ENCODE measurements at regions not wholly inside any gene's neighbourhood (a gene's known extent, or its start where the extent isn't known, plus 50 kb on each side); places are given as distances from the start of the nearest gene placed in this dataset.

DNA sequence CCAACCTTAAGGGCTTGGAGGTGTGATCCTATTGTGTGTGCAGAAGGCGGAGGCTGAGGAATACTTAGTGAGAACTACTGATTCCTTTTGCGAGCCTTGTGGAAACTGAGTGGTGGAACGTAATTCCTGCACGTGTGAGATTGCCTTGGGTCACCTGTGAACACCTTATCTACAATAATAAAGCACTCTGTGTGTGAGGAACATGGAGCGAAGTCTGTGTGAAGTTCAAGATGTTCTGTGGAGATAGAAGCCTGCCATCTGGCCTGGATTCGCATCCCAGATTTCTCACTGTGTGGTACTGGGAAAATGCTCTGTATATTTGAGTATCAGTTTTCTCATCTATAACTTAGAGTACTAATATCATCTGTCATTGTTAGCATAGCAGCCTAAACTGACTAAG lies 179.5 kb upstream of the PDZRN3 start:
- Histone ChIP-seq H3K4me2 (ENCODE audit: low read depth, low read length) (no peak overlapping the region), H3K27ac (ENCODE audit: low read length) (no peak overlapping the region), H3K36me3 (replicated peaks; ENCODE audit: insufficient read depth, low read length) (no peaks in the 10 kb centered on the region), H3K79me2 (ENCODE audit: low read length) (no peaks in the 10 kb centered on the region), H3K4me3 (ENCODE audit: low read length) (no peak overlapping the region), H3K9ac (ENCODE audit: low read length) (no peak overlapping the region), H3K27me3 (replicated peaks; ENCODE audit: insufficient read depth, low read length) (no peaks in the 10 kb centered on the region), H3K4me1 (ENCODE audit: low read length) (no peaks in the 10 kb centered on the region), H4K20me1 (ENCODE audit: insufficient read depth, low read length) (no peaks in the 10 kb centered on the region), H2AFZ (ENCODE audit: low read length) (no peak overlapping the region), H3K9me3 (replicated peaks; ENCODE audit: insufficient read depth, low read length) (no peaks in the 10 kb centered on the region), H3F3A (ENCODE audit: insufficient read depth, low read length) (no peaks in the 10 kb centered on the region), H3K9me2 (replicated peaks; ENCODE audit: insufficient read depth, low read length) (no peaks in the 10 kb centered on the region)
- DNase-seq: no peak
- TF ChIP-seq EZH2 (optimal IDR thresholded peaks at IDR 0.05; ENCODE audit: low read depth, low read length): no peak
- TF ChIP-seq, protein P1, sequence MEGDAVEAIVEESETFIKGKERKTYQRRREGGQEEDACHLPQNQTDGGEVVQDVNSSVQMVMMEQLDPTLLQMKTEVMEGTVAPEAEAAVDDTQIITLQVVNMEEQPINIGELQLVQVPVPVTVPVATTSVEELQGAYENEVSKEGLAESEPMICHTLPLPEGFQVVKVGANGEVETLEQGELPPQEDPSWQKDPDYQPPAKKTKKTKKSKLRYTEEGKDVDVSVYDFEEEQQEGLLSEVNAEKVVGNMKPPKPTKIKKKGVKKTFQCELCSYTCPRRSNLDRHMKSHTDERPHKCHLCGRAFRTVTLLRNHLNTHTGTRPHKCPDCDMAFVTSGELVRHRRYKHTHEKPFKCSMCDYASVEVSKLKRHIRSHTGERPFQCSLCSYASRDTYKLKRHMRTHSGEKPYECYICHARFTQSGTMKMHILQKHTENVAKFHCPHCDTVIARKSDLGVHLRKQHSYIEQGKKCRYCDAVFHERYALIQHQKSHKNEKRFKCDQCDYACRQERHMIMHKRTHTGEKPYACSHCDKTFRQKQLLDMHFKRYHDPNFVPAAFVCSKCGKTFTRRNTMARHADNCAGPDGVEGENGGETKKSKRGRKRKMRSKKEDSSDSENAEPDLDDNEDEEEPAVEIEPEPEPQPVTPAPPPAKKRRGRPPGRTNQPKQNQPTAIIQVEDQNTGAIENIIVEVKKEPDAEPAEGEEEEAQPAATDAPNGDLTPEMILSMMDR (IDR thresholded peaks at IDR 0.05; ENCODE audit: low read length): no peak
- no peak for TF ChIP-seq EZH2phosphoT487 (IDR thresholded peaks at IDR 0.05; ENCODE audit: low read length)

DNA sequence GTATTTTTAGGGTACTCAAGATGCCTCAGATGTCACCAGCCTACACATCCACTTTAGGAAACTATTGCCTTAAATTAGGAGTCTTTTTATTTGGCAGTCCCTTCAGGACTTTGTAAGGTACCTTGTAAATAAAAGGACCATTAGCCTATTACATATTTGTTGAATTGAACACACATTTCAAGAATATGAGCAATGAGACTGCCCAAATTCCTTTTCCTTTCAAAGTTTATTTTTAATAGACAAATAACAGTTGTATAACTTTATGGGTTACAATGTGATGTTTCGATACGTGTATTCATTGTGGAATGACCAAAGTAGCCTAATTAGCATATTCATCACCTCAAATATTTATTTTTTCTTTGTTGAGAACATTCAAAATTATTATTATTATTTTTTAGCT lies 176.7 kb upstream of the PDZRN3 start:
- no peak for DNase-seq
- H3F3A ChIP-seq (ENCODE audit: insufficient read depth, low read length): no peaks in the 10 kb centered on the region
- H3K27ac ChIP-seq (ENCODE audit: low read length): no peak overlapping the region
- TF ChIP-seq EZH2 (optimal IDR thresholded peaks at IDR 0.05; ENCODE audit: low read depth, low read length): no peak
- no peak for TF ChIP-seq EZH2phosphoT487 (IDR thresholded peaks at IDR 0.05; ENCODE audit: low read length)
- TF ChIP-seq, protein P1 (IDR thresholded peaks at IDR 0.05; ENCODE audit: low read length): no peak
- no peaks in the 10 kb centered on the region for H3K4me1 ChIP-seq (ENCODE audit: low read length)
- H2AFZ ChIP-seq (ENCODE audit: low read length): no peak overlapping the region
- no peak overlapping the region for H3K4me2 ChIP-seq (ENCODE audit: low read depth, low read length)
- H3K9me2 ChIP-seq (replicated peaks; ENCODE audit: insufficient read depth, low read length): no peaks in the 10 kb centered on the region
- no peaks in the 10 kb centered on the region for H4K20me1 ChIP-seq (ENCODE audit: insufficient read depth, low read length)
- H3K9me3 ChIP-seq (replicated peaks; ENCODE audit: insufficient read depth, low read length): no peaks in the 10 kb centered on the region
- H3K9ac ChIP-seq (ENCODE audit: low read length): no peak overlapping the region
- no peaks in the 10 kb centered on the region for H3K36me3 ChIP-seq (replicated peaks; ENCODE audit: insufficient read depth, low read length)
- no peaks in the 10 kb centered on the region for H3K27me3 ChIP-seq (replicated peaks; ENCODE audit: insufficient read depth, low read length)
- no peaks in the 10 kb centered on the region for H3K79me2 ChIP-seq (ENCODE audit: low read length)
- H3K4me3 ChIP-seq (ENCODE audit: low read length): no peak overlapping the region

DNA sequence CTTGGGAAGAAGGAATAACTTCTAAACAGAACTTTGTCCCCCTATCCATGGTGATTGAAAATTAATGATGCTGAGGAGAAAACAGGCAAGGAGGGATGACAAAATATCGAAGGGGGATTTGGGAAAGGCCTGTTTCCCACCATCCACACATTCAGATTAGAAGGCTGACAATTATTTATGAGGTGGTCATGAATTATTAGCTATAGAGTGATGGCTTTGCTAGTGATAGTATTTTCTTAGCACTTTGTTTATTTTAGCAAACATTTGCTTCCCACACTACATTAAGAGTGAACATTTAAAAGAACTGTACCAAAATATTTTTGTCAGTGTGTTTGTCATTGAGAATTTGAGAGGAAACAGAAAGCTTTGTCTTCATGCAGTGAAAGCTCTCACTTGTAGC lies 172.6 kb upstream of the PDZRN3 start:
- no peaks in the 10 kb centered on the region for H3K4me1 ChIP-seq (ENCODE audit: low read length)

More for the DNA sequence above, 172.6 kb upstream of the PDZRN3 start:
- DNase-seq: no peak
- H3K9me3 ChIP-seq (replicated peaks; ENCODE audit: insufficient read depth, low read length): no peaks in the 10 kb centered on the region
- no peak overlapping the region for H3K9ac ChIP-seq (ENCODE audit: low read length)
- H2AFZ ChIP-seq (ENCODE audit: low read length): no peak overlapping the region
- H3K36me3 ChIP-seq (replicated peaks; ENCODE audit: insufficient read depth, low read length): no peaks in the 10 kb centered on the region
- no peaks in the 10 kb centered on the region for H3K9me2 ChIP-seq (replicated peaks; ENCODE audit: insufficient read depth, low read length)
- no peak overlapping the region for H3K4me2 ChIP-seq (ENCODE audit: low read depth, low read length)
- no peaks in the 10 kb centered on the region for H4K20me1 ChIP-seq (ENCODE audit: insufficient read depth, low read length)
- H3K27me3 ChIP-seq (replicated peaks; ENCODE audit: insufficient read depth, low read length): no peaks in the 10 kb centered on the region
- H3K4me3 ChIP-seq (ENCODE audit: low read length): no peak overlapping the region
- no peak overlapping the region for H3K27ac ChIP-seq (ENCODE audit: low read length)
- no peaks in the 10 kb centered on the region for H3K79me2 ChIP-seq (ENCODE audit: low read length)
- TF ChIP-seq, protein P1 (IDR thresholded peaks at IDR 0.05; ENCODE audit: low read length): no peak
- TF ChIP-seq EZH2 (optimal IDR thresholded peaks at IDR 0.05; ENCODE audit: low read depth, low read length) (no peak), EZH2phosphoT487 (IDR thresholded peaks at IDR 0.05; ENCODE audit: low read length) (no peak)
- H3F3A ChIP-seq (ENCODE audit: insufficient read depth, low read length): no peaks in the 10 kb centered on the region
